GM18868 (cell line): ENCODE measurements at regions not wholly inside any gene's neighbourhood (a gene's known extent, or its start where the extent isn't known, plus 50 kb on each side); places are given as distances from the start of the nearest gene placed in this dataset.
"Not testable (repeated sequence)": the region's sequence is repeated elsewhere in the genome, so short reads cannot be mapped to it uniquely, and the experiment has no call there.

Source experiments
- ATAC-seq: cut with Tn5 transposase; IDR thresholded peaks from one replicate; pipeline ENCODE4 v1.9.1; 2021; ENCODE audit warnings: mild to moderate bottlenecking, moderate library complexity; ENCODE audit not compliant: unreplicated experiment

DNA sequence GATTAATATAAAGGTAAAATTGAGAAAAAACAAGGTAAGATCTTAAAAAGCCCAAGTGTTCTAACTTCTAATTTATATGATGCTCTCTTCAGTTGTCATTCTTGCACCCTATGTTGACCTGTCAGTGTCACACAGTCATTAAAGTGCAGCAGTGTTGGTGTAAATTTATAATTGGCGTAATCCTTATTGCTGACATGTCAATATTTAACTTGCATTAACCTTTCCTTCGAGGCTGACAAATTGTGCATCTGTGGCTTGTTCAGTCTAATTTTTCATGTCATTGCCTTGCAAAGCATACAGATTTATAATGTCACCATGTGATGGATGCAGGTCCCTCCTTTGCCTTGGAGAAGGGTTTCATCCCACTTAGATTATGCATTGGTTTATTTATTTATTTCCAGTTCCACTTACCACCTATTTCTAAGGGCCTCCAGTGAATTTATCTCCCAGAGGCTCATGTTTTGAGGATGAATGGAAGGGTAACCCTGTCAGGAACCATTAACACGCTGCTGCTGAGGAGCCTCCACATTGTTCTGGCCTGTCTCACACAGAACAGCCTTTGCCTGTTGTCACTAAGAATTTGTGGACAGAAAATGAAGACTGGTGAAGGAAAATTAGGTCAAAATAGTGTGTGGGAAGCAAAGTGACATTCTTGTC, 1098.5 kb upstream of the LCORL start:
- ATAC-seq: no peak

DNA sequence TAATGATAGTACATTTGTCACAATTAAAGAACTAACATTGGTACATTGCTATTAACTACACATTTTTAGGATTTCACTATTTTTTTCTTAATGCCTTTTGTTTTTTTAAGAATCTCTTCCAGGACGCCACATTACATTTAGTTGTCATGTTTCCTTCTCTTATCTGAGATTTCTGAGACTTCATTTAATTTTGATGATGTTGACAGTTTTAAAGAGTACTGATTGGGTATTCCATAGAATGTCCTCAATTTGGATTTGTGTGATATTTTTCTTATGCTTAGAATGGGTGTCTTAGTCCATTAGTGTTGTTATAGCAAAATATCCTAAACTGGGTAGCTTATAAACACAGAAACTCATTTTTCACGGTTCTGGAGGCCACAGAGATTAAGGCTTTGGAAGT, 1095.5 kb upstream of the LCORL start:
- ATAC-seq: no peak

GRCh38 chr4:19104176-19104575, 1082.6 kb upstream of the LCORL start:
- ATAC-seq: no peak

DNA sequence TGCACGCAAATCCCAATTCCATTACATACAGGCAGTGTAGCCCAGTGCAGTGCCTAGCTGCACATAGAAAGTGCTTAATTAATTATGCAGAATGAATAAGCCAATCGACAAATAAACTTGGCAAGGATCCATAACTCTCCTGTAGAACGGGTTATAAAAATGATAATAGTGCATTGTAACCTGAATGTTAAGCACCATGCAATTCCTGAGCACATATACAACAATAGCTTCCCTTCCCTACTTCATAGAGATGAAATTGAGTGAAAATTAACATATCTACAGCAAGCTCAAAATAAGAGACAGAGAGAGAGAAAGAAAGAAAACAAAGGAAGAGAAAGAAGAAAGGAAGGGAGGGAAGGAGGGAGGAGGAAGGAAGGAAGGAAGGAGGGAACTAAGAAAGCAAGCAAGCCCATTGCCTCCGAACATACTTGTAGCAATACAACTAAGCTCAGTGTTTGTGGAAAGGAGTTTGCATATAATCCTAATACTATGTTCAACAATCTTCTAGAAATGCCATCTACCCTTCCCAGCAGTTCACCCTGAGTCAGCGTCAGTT, 1074.0 kb upstream of the LCORL start:
- ATAC-seq: no peak

DNA sequence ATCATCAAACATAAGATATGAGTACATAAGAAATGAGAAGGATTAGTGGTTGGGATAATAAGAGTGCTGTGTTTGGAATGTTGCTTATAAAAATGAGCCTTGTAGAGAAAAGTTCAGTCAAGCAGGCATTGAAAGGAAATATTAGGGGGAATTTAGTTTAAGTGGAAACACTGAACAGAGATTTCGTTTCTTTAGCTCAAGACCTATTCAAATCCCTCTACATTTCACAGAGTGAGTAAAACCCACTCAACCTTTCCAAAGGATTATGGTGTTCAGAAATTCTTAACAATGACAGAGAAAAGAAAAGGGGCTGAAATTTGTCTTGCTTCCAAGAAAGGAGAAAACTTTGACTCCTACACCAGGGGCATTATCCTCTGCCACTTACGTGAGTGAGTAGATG, 1072.4 kb upstream of the LCORL start:
- ATAC-seq: no peak

DNA sequence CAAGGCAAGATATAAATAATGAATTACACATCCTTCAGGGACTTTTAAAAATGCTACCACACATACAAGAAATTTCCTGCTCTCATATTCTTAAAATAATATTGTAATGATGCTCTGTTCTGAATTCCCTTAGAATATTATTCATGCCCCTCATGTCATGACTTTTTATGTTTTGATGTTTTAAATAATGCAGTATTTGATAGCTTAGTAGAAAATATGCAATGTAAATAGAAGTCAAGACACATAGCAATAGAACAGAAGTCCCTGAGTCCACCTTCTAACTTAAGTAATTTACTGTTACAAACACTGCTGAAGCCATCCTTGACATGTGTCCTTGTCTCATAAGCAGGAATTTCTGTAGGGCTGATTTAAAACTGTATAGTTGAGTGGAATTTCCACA, 1071.2 kb upstream of the LCORL start:
- ATAC-seq: no peak

DNA sequence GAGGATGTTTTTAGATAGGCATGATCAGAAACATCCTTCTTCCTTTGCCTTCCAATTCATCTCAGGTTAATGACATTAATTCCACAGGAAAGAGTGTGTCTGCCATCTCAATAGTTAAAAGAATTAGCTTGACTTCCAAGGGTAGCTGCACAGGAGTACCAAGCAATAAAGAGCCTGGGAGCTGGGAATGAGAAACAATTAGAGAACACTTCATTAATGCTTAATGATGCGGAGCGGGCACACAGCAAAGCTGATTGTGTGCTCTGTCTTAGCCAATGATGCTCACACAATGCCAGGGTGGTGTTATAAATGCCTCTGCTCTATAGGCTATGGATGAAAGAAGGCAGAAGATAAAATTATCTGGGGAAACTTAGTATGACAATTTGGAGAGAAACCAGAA, 1052.5 kb upstream of the LCORL start:
- no peak for ATAC-seq

DNA sequence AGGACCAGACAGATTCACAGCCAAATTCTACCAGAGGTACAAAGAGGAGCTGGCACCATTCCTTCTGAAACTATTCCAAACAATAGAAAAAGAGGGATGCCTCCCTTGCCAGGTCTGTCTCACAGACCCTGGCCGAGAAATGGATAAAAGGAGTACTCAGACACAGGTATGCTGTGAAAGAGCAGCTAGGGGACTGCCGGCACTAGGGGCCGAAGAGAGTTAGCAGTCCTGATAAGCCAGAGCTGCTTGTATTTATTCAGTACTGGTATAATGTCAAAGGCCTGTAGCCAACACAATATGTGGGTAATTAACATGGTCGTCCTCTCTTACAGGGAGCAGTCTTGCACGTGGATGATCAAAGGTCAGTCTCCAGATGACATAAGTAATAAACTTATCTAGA, 1042.1 kb upstream of the LCORL start:
- no peak for ATAC-seq

GRCh38 chr4:19054916-19055315, 1033.4 kb upstream of the LCORL start:
- no peak for ATAC-seq

- ATAC-seq: no peak
These were observed 1030.3 kb upstream of the LCORL start for GRCh38 chr4:19051831-19052230.

GRCh38 chr4:19047279-19047880, 1025.8 kb upstream of the LCORL start:
- no peak for ATAC-seq

DNA sequence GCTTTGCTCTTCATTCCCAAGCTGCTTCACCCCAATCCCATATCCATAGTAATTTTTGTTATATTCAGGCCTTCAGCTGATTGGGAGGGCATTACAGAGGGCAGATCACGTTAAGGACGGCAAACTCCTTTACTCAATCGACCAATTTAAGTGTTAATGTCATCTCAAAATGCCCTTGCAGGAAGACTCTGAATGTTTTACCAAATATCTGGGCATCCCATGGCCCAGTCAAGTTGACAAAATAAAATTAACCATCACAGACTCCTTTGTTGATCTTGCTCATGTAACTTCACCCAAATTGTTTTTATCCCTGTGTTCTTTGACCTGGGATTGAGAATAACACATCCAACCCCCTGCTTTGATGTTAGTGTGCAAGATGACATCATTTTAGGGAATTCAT, 1018.3 kb upstream of the LCORL start:
- ATAC-seq: no peak

- no peak for ATAC-seq
These were observed 1016.7 kb upstream of the LCORL start for GRCh38 chr4:19038231-19038630.

DNA sequence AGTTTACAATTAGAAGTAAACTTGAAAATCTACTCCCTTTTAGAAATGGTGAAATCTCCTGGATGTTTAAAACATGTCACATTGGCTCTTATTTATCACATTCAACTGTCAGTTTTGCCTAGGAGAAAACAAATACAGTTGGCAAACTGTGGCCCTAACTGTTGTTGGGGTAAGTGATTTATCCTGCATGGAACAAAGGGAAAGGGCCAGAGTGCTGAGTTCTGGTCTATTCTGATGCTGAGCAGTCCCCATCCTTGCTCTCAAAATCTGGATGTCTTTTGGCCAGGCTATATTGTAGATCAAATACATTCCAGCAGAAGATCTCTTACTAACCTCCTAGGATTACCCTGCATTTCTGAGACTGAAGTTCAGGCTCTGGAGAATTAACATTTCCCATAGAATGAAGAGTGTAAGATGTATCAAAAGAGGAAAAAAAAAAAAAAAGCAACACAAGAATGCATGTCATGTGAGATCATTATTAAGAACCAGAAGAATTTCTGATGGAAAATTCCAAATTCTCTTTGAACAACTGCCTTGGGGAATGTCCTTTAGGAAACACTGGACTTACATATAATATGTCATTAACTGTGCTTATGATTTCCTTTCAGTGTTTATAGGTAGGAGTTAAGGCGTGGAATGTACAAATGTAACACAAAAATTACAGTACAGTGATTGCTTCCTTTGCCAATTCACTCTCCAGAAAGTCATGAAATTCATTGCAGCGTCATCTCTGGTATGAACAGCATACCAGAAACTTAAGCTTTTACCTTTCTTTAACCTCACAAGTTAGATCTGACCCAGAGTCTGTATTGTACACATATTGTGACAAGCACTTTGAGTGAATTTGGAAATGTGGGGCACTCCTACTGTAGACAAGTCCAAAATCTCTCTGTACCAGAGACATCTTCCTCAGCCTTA, 1012.5 kb upstream of the LCORL start:
- no peak for ATAC-seq

DNA sequence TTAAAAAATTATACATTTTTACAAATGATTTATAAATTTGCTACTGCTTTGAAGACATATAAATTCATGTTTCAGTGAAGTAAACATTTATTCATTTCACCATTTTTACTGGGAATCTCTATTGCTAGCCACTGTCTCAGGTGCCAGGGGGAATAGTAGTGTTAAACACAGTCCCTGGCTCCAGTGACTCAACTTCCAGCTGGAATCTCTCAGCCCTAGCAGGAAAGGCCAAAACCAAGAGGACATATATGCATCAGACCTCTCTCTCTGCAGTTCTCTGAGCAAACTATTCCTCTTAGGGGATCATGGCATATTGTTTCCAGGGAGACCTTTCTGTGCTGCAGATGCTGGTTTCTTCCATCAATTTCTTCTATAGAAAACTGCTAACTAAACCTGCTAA, 1009.0 kb upstream of the LCORL start:
- ATAC-seq: no peak

GRCh38 chr4:19030048-19030447, 1008.5 kb upstream of the LCORL start:
- no peak for ATAC-seq

GRCh38 chr4:19026281-19026680, 1004.7 kb upstream of the LCORL start:
- no peak for ATAC-seq

- no peak for ATAC-seq
These were observed 1003.5 kb upstream of the LCORL start for GRCh38 chr4:19025031-19025430.

DNA sequence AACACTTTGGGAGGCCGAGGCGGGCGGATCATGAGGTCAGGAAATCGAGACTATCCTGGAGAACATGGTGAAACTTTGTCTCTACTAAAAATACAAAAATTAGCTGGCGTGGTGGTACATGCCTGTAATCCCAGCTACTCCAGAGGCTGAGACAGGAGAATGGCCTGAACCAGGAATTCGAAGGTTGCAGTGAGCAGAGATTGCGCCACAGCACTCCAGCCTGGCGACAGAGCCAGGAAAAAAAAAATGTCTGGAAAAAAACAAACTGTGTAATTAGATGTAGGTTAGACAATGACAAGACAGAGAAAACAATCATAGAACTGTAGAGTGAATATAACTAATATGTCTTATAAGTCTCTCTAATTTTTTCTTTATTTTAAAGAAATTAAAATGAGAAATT, 1002.5 kb upstream of the LCORL start:
- no peak for ATAC-seq

- ATAC-seq: no peak
These were observed 1000.1 kb upstream of the LCORL start for GRCh38 chr4:19021617-19022016.

DNA sequence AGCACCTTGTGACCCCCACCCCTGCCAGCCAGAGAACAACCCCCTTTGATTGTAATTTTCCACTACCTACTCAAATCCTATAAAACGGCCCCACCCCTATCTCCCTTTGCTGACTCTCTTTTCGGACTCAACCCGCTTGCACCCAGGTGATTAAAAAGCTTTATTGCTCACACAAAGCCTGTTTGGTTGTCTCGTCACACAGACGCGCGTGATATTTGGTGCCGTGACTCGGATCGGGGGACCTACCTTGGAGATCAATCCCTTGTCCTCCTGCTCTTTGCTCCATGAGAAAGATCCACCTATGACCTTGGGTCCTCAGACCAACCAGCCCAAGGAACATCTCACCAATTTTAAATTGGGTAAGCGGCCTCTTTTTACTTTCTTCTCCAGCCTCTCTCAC, 995.0 kb upstream of the LCORL start:
- ATAC-seq: not testable (repeated sequence)

DNA sequence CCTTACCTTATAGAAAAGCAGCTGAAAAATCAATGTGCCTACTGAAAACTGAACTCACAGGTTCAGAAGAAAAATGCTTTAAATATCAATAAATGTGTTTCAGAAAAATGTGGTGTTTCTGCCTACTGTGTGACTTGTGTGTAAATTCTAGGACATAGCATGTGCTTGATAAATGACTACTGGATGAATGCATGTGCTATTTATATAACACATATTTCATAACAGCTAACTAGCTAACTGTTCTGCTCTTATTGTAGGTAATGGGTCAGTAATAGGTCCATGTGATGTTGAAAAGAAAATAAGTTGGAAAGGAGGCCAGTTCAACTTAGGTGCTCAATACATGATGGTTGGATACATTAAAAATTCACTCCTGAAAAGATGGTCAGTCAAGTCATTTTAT, 993.0 kb upstream of the LCORL start:
- ATAC-seq: no peak
